ENCODE measurements at regions not wholly inside any gene's neighbourhood (a gene's known extent, or its start where the extent isn't known, plus 50 kb on each side); places are given as distances from the start of the nearest gene placed in this dataset.

DNA sequence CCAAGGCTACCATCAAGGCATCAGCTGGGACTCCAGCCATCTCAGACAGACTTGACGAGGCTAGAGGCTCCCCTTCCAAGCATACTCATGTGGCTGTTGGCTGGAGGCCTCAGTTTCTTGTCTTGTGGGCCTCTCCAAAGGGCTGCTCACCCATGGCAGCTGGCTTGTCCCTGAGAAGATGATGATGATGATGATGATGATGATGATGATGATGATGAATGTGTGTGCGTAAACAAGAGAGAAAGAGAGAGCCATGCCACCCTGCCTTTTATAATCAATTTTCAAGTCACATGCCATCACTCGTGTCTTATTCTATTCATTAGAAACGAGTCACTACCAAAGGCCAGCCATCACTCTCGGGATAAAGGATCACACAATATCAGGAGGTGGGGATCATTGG is 60.5 kb upstream of the ADGRG2 start:
- H3K4me3 ChIP-seq (ENCODE audit: low read length), result no peak overlapping the region
- DNase-seq (ENCODE audit: low read depth), result no peak
- TF ChIP-seq, protein P1, sequence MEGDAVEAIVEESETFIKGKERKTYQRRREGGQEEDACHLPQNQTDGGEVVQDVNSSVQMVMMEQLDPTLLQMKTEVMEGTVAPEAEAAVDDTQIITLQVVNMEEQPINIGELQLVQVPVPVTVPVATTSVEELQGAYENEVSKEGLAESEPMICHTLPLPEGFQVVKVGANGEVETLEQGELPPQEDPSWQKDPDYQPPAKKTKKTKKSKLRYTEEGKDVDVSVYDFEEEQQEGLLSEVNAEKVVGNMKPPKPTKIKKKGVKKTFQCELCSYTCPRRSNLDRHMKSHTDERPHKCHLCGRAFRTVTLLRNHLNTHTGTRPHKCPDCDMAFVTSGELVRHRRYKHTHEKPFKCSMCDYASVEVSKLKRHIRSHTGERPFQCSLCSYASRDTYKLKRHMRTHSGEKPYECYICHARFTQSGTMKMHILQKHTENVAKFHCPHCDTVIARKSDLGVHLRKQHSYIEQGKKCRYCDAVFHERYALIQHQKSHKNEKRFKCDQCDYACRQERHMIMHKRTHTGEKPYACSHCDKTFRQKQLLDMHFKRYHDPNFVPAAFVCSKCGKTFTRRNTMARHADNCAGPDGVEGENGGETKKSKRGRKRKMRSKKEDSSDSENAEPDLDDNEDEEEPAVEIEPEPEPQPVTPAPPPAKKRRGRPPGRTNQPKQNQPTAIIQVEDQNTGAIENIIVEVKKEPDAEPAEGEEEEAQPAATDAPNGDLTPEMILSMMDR (conservative IDR thresholded peaks at IDR 0.05; ENCODE audit: low read depth, low read length), result no peak

DNA sequence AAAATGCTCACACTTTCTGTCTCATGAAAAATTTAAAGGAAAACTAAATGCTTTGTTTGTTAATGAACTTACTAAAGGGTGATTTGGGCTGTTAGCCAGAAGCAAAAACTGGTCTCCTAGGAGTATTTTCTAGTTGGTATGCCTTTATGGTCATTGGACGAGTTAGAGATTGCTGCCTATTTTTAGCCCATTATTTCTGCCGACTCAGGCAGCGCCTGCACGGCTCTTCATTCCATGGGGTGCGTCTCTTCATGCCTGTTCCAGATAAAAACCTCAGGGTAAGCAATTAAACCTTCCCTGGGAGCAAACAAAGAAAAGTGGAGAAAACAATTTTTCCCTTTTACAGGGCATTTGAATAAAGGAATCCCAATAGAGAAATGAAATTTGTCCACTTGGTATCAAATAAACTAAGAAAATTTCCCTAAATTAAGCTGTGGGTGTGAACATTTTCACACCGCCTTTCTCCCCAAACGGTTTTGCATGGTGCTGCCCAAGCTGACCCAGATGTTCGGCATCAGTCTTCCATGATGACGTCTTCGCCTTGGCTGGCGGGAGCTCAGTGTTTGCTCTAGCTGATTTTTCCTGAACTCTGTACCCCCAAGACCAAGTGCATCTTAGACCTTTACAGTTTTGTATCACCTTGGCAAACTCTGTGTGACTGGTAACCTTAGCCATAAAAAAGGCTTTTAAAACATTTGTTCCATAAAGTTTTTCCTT is 61.7 kb upstream of the ADGRG2 start:
- H3K4me3 ChIP-seq (ENCODE audit: low read length), result no peak overlapping the region
- TF ChIP-seq, protein P1 (conservative IDR thresholded peaks at IDR 0.05; ENCODE audit: low read depth, low read length), result no peak
- DNase-seq (ENCODE audit: low read depth), result no peak

DNA sequence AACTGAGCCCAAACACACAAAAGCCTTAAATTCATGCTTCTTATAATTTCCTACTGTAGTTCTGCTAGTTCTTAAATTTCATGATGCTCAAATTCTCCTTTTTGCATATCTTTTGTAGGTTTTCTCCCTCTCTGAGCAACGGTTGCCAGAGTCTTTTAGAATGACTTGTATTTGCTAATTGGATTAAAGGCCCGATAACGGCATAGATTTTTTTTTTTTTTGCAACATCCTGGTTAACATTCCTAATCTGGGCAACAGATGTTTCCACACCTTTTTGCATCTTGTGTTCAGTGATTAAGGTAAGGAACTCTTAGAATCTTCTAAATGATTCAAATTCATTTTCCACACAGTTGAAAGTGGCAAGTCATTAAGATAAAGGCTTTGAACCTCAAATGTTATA is 66.3 kb upstream of the ADGRG2 start:
- no peak for DNase-seq (ENCODE audit: low read depth)
- no peak overlapping the region for H3K4me3 ChIP-seq (ENCODE audit: low read length)
- TF ChIP-seq, protein P1 (conservative IDR thresholded peaks at IDR 0.05; ENCODE audit: low read depth, low read length), result no peak

DNA sequence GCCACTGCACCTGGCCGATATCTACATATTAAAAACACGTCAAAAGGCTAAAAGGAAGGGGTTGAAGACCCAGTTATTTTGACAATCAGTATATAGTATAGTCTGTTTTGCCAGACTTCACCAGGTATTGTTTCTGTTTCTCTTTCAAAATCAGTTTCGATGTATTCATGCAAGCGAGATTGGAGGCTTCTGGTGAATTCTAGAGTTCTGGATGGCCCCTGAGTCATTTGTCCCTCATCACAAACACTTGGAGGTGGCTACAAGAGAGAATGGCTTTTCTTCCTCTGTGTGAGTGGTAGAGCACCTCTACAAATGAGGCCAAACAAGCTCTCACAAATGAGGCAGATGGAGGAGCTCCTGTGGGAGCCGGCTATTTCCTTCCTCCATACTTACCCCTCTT is 68.6 kb upstream of the ADGRG2 start:
- H3K4me3 ChIP-seq (ENCODE audit: low read length), result no peak overlapping the region
- DNase-seq (ENCODE audit: low read depth), result no peak

DNA sequence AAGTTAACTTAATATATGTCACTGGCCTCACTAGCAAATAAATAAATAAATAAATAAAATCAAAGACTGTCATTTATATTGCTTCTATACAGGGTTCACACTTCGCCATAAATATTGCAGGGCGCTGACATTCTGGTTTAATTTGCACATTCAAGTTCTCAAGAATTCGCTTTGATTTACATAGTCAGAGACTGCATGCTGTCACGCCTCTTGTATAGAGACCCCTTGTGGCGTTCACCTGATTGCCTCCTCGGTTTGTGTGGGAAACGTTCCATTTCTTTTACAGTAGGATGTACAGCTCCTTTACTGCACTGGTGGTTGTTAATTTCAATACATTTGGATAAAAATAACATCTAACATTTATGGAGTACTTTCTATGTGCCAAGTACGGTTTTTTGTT is 71.3 kb upstream of the ADGRG2 start:
- TF ChIP-seq, protein P1 (conservative IDR thresholded peaks at IDR 0.05; ENCODE audit: low read depth, low read length), result peak; percentile 12

More for the DNA sequence above, 68.6 kb upstream of the ADGRG2 start:
- TF ChIP-seq, protein P1 (conservative IDR thresholded peaks at IDR 0.05; ENCODE audit: low read depth, low read length), result no peak

DNA sequence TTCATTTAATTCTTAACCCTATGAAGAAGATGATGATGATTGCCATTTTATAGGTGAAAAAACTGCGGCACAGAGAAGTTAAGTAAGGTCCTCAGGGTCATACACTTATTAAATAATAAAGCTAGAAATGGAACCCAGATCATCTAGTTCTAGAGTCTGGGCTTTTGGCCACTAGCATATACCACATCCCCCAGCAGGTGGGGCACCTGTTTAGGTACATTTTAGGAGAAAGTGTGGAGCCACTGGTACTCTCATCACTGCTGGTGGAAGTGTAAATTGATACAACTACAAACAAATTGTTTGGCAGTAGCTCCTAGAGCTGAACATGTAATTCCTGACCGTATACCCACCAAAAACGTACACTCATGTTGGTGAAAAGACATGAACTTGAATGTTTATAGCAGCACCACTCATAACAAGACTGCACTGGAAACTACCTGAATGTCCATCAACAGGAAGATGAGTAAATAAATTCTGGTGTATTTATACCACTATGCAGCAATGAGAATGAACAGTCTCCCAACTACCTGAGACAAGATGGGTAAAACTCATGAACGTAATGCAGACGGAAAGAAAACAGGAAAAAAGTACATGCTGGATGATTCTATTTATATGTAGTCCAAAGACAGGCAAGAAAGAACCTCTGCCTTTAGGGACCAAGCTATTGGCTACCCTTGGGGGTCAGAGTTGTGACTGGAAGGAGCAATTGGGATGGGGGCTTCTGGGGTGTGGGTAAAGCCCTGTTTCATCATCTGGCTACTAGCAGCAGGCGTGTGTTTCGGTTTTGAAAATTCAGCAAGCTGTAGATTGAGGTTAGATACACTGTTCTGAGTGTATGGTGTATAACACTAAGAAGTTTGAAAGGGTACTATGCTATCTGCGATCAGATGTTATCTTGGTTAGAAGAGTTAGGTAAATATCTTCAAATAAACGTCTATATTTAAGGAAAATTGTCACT is 72.3 kb upstream of the ADGRG2 start:
- DNase-seq (ENCODE audit: low read depth), result no peak

More for the DNA sequence above, 71.3 kb upstream of the ADGRG2 start:
- no peak for DNase-seq (ENCODE audit: low read depth)
- no peak overlapping the region for H3K4me3 ChIP-seq (ENCODE audit: low read length)

More for the DNA sequence above, 72.3 kb upstream of the ADGRG2 start:
- H3K4me3 ChIP-seq (ENCODE audit: low read length), result no peak overlapping the region
- TF ChIP-seq, protein P1 (conservative IDR thresholded peaks at IDR 0.05; ENCODE audit: low read depth, low read length), result no peak

All from retinal pigment epithelial cell (primary cell).